Esophagus muscularis mucosa (tissue), 3 donors: ENCODE measurements at regions not wholly inside any gene's neighbourhood (a gene's known extent, or its start where the extent isn't known, plus 50 kb on each side); places are given as distances from the start of the nearest gene placed in this dataset.

Experiments used
- POLR2AphosphoS5 ChIP-seq, 2 donors: sonication (generic); formaldehyde crosslinking; IDR thresholded peaks; one replicate each; pipeline ENCODE4 v1.6.1; 2017; ENCODE audit warnings: antibody characterized with exemption in 2 of 2
- TF ChIP-seq, protein P1 (sequence below), 3 experiments: fragments of 200-600 bp in 2 of 3; fragments of 450-650 bp in 1 of 3; sonication (generic) in 2 of 3; IDR thresholded peaks; one replicate each; pipeline ENCODE4 v1.5.1; 2017 to 2019; ENCODE audit warnings: antibody characterized with exemption in 3 of 3, mild to moderate bottlenecking in 2 of 3, moderate library complexity in 1 of 3

DNA sequence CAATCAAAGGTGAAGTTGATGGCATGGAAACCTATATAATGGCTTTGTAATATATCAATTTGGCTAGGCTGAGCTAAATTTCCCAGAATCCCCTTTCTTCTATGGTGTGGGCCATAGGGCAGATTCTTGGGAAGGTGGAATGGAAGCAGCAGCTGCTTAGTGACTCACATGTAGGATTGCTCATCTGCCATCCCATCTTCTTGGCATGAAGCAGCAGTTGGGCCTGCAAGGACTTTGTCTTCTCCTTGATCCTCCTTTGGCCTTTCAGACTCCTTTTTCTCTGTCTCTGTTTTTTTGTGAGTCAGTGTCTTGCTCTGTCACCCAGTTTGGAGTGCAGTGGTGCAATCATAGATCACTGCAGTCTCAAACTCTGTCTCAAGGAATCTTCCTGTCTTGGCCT is 52.6 kb upstream of the CEP162 start:
- no peak for TF ChIP-seq POLR2AphosphoS5 (IDR thresholded peaks at IDR 0.05)
- TF ChIP-seq, protein P1, sequence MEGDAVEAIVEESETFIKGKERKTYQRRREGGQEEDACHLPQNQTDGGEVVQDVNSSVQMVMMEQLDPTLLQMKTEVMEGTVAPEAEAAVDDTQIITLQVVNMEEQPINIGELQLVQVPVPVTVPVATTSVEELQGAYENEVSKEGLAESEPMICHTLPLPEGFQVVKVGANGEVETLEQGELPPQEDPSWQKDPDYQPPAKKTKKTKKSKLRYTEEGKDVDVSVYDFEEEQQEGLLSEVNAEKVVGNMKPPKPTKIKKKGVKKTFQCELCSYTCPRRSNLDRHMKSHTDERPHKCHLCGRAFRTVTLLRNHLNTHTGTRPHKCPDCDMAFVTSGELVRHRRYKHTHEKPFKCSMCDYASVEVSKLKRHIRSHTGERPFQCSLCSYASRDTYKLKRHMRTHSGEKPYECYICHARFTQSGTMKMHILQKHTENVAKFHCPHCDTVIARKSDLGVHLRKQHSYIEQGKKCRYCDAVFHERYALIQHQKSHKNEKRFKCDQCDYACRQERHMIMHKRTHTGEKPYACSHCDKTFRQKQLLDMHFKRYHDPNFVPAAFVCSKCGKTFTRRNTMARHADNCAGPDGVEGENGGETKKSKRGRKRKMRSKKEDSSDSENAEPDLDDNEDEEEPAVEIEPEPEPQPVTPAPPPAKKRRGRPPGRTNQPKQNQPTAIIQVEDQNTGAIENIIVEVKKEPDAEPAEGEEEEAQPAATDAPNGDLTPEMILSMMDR (IDR thresholded peaks at IDR 0.05), result no peak
